ENCODE measurements at regions not wholly inside any gene's neighbourhood (a gene's known extent, or its start where the extent isn't known, plus 50 kb on each side); places are given as distances from the start of the nearest gene placed in this dataset.

GRCh38 chr9:134532084-134532483 lies 109.5 kb upstream of the COL5A1 start:
- TF ChIP-seq CTCF (IDR thresholded peaks at IDR 0.05) (no peak), EP300 (IDR thresholded peaks at IDR 0.05) (no peak)

All from ovary (tissue), 3 donors.